Neural cell (in vitro differentiated cells): ENCODE measurements at regions not wholly inside any gene's neighbourhood (a gene's known extent, or its start where the extent isn't known, plus 50 kb on each side); places are given as distances from the start of the nearest gene placed in this dataset.

Experiments used
- H2AFZ ChIP-seq: fragments of 200-600, 300-800 bp; sonication (generic), shearing (Covaris generic); 2 replicates; pipeline ENCODE4 v1.6.0; 2014; ENCODE audit warnings: low read depth, mild to moderate bottlenecking, antibody characterized with exemption, low read length, moderate library complexity
- H3F3A ChIP-seq: fragments of 200-600 bp; shearing (Covaris generic); 2 replicates; pipeline ENCODE4 v1.6.1; 2016; ENCODE audit warnings: mild to moderate bottlenecking, moderate library complexity, mixed read lengths, antibody characterized with exemption, low read length; ENCODE audit not compliant: insufficient read depth, poor library complexity, severe bottlenecking
- H3K27ac ChIP-seq: fragments of 200-600, 300-800 bp; sonication (generic), shearing (Covaris generic); 2 replicates; pipeline ENCODE4 v1.5.1; 2014; ENCODE audit warnings: mild to moderate bottlenecking, low read length, moderate library complexity
- H3K27me3 ChIP-seq: fragments of 300-800, 200-600 bp; sonication (generic), shearing (Covaris generic); 2 replicates; pipeline ENCODE4 v1.6.0; 2014; ENCODE audit warnings: mild to moderate bottlenecking, low read depth, low read length, moderate library complexity; ENCODE audit not compliant: insufficient read depth
- H3K36me3 ChIP-seq: fragments of 300-800, 200-600 bp; sonication (generic), shearing (Covaris generic); 2 replicates; pipeline ENCODE4 v1.5.1; 2014; ENCODE audit warnings: mild to moderate bottlenecking, antibody characterized with exemption, low read length, moderate library complexity; ENCODE audit not compliant: insufficient read depth
- H3K4me2 ChIP-seq: fragments of 300-800, 200-600 bp; sonication (generic), shearing (Covaris generic); 2 replicates; pipeline ENCODE4 v1.6.0; 2014; ENCODE audit warnings: mild to moderate bottlenecking, low read length
- H3K4me3 ChIP-seq: fragments of 300-800, 200-600 bp; sonication (generic), shearing (Covaris generic); 2 replicates; pipeline ENCODE4 v1.5.1; 2014; ENCODE audit warnings: mild to moderate bottlenecking, low read length, moderate library complexity
- H3K79me2 ChIP-seq: fragments of 200-600 bp; shearing (Covaris generic); replicated peaks from 2 replicates; pipeline ENCODE4 v1.6.0; 2014; ENCODE audit warnings: mild to moderate bottlenecking, low read length, moderate library complexity; ENCODE audit not compliant: insufficient read depth
- H3K9ac ChIP-seq: fragments of 300-800, 200-600 bp; sonication (generic), shearing (Covaris generic); 2 replicates; pipeline ENCODE4 v1.6.1; 2016; ENCODE audit warnings: mild to moderate bottlenecking, low read length, mixed read lengths
- H3K9me2 ChIP-seq: fragments of 200-600 bp; shearing (Covaris generic); 2 replicates; pipeline ENCODE4 v1.6.1; 2016; ENCODE audit warnings: mild to moderate bottlenecking, low read length, mixed read lengths; ENCODE audit not compliant: insufficient read depth
- H3K9me3 ChIP-seq: fragments of 200-600, 300-800 bp; sonication (generic), shearing (Covaris generic); 2 replicates; pipeline ENCODE4 v1.6.1; 2016; ENCODE audit warnings: mild to moderate bottlenecking, mixed run types, low read length, moderate library complexity, mixed read lengths
- H4K20me1 ChIP-seq: fragments of 200-600 bp; shearing (Covaris generic); 2 replicates; pipeline ENCODE4 v1.6.1; 2016; ENCODE audit warnings: mild to moderate bottlenecking, mixed run types; ENCODE audit not compliant: insufficient read depth
- CTCF ChIP-seq: fragments of 450-650 bp; IDR thresholded peaks from 2 replicates; pipeline ENCODE4 v1.5.1; 2014; ENCODE audit warnings: antibody characterized with exemption, mild to moderate bottlenecking, moderate library complexity; ENCODE audit not compliant: poor library complexity, severe bottlenecking
- EP300 ChIP-seq: fragments of 450-650 bp; conservative IDR thresholded peaks from 2 replicates; pipeline ENCODE4 v1.6.1; 2014; ENCODE audit warnings: antibody characterized with exemption, mild to moderate bottlenecking, moderate library complexity; ENCODE audit not compliant: poor library complexity, severe bottlenecking
- EZH2 ChIP-seq: fragments of 200-600, 300-800 bp; shearing (Covaris generic), sonication (generic); IDR thresholded peaks from 2 replicates; pipeline ENCODE4 v1.6.1; 2014; ENCODE audit warnings: antibody characterized with exemption, low read length, borderline replicate concordance, mild to moderate bottlenecking; ENCODE audit not compliant: insufficient read depth, poor library complexity, severe bottlenecking
- MXI1 ChIP-seq: fragments of 450-650 bp; conservative IDR thresholded peaks from 2 replicates; pipeline ENCODE4 v1.6.1; 2014; ENCODE audit warnings: antibody characterized with exemption, mild to moderate bottlenecking; ENCODE audit not compliant: poor library complexity, severe bottlenecking
- POLR2AphosphoS5 ChIP-seq: IDR thresholded peaks from 2 replicates; pipeline ENCODE4 v1.6.1; 2012
- RAD21 ChIP-seq: fragments of 450-650 bp; conservative IDR thresholded peaks from 2 replicates; pipeline ENCODE4 v1.6.1; 2014; ENCODE audit warnings: antibody characterized with exemption, mild to moderate bottlenecking, moderate library complexity
- REST ChIP-seq: IDR thresholded peaks from 2 replicates; pipeline ENCODE4 v1.6.1; 2012; ENCODE audit warnings: borderline replicate concordance
- SMC3 ChIP-seq: fragments of 450-650 bp; conservative IDR thresholded peaks from 2 replicates; pipeline ENCODE4 v1.6.1; 2014; ENCODE audit warnings: antibody characterized with exemption, mild to moderate bottlenecking, moderate library complexity; ENCODE audit not compliant: poor library complexity
- TAF1 ChIP-seq: IDR thresholded peaks from 2 replicates; pipeline ENCODE4 v1.6.1; 2012; ENCODE audit warnings: low read depth

GRCh38 chr10:80708808-80709207, 171.1 kb downstream of the SH2D4B start:
- Histone ChIP-seq H3K79me2 (no peaks in the 10 kb centered on the region), H3K4me3 (no peak overlapping the region), H2AFZ (no peak overlapping the region), H3F3A (no peaks in the 10 kb centered on the region), H3K4me2 (no peak overlapping the region), H3K9ac (no peak overlapping the region), H3K27me3 (no peaks in the 10 kb centered on the region), H3K9me2 (no peaks in the 10 kb centered on the region), H3K27ac (no peak overlapping the region), H4K20me1 (no peaks in the 10 kb centered on the region), H3K9me3 (no peaks in the 10 kb centered on the region), H3K36me3 (no peaks in the 10 kb centered on the region)
- TF ChIP-seq EZH2 (no peak), TAF1 (no peak), CTCF (no peak), MXI1 (no peak), POLR2AphosphoS5 (no peak), REST (no peak), EP300 (no peak), SMC3 (no peak), RAD21 (no peak)

GRCh38 chr10:80709866-80710265, 172.2 kb downstream of the SH2D4B start:
- Histone ChIP-seq H3K36me3 (no peaks in the 10 kb centered on the region), H3K9ac (no peak overlapping the region), H3K4me2 (no peak overlapping the region), H2AFZ (no peak overlapping the region), H3K4me3 (no peak overlapping the region), H3K27me3 (no peaks in the 10 kb centered on the region), H3K27ac (no peak overlapping the region), H3K9me2 (no peaks in the 10 kb centered on the region), H3K79me2 (no peaks in the 10 kb centered on the region), H4K20me1 (no peaks in the 10 kb centered on the region), H3K9me3 (no peaks in the 10 kb centered on the region), H3F3A (no peaks in the 10 kb centered on the region)
- no peak for TF ChIP-seq EP300
- TF ChIP-seq TAF1, result no peak
- no peak for TF ChIP-seq SMC3
- no peak for TF ChIP-seq MXI1
- TF ChIP-seq REST, result no peak
